ENCODE measurements at regions not wholly inside any gene's neighbourhood (a gene's known extent, or its start where the extent isn't known, plus 50 kb on each side); places are given as distances from the start of the nearest gene placed in this dataset.

- Histone ChIP-seq H3K79me2 (ENCODE audit: control insufficient read depth in 1 of 2, insufficient read depth in 2 of 2, low read length in 2 of 2) (no peaks in the 10 kb centered on the region), H2BK15ac (ENCODE audit: low read length) (no peak overlapping the region), H3K9me3 (ENCODE audit: insufficient read depth in 2 of 2, low read depth in 1 of 2, low read length in 1 of 2) (no peaks in the 10 kb centered on the region), H4K8ac (ENCODE audit: extremely low read depth, insufficient read depth, low read length) (no peak overlapping the region), H3K27ac (ENCODE audit: low read depth, low read length) (no peak overlapping the region), H3K4ac (replicated peaks; ENCODE audit: insufficient read length, low read depth, low read length) (no peak overlapping the region), H3K79me1 (ENCODE audit: low read depth, low read length) (no peaks in the 10 kb centered on the region), H2AFZ (ENCODE audit: low read length) (no peak overlapping the region), H3K23me2 (ENCODE audit: low read depth, low read length) (no peaks in the 10 kb centered on the region), H3K4me3 (ENCODE audit: extremely low read depth in 1 of 4, insufficient read depth in 2 of 4, low read depth in 3 of 4, low read length in 4 of 4) (no peak overlapping the region), H4K91ac (replicated peaks; ENCODE audit: insufficient read length, low read length) (no peak overlapping the region), H3K4me2 (ENCODE audit: insufficient read depth in 1 of 2, low read depth in 2 of 2, low read length in 2 of 2) (no peak overlapping the region), H2BK5ac (ENCODE audit: low read depth, low read length) (no peak overlapping the region), H3K14ac (ENCODE audit: insufficient read length) (no peak overlapping the region), H2BK20ac (ENCODE audit: low read length) (no peak overlapping the region), H3K4me1 (replicated peaks in 1 of 4; ENCODE audit: control insufficient read depth in 3 of 4, insufficient read depth in 4 of 4, low read length in 3 of 4) (no peaks in the 10 kb centered on the region), H3K27me3 (replicated peaks in 1 of 4; ENCODE audit: control insufficient read depth in 3 of 4, extremely low read depth in 1 of 4, insufficient read depth in 3 of 4, low read length in 3 of 4) (no peaks in the 10 kb centered on the region), H2AK5ac (ENCODE audit: low read depth, low read length) (no peak overlapping the region), H4K5ac (ENCODE audit: insufficient read length, low read depth, low read length) (no peak overlapping the region), H3K36me3 (ENCODE audit: control insufficient read depth in 2 of 4, insufficient read depth in 4 of 4, low read length in 3 of 4) (no peaks in the 10 kb centered on the region), H3K9ac (replicated peaks in 1 of 4; ENCODE audit: extremely low read depth in 1 of 4, low read depth in 3 of 4, low read length in 3 of 4) (no peak overlapping the region), H2BK12ac (ENCODE audit: low read depth, low read length) (no peak overlapping the region), H3K23ac (ENCODE audit: insufficient read length) (no peak overlapping the region), H4K20me1 (replicated peaks in 1 of 2; ENCODE audit: control insufficient read depth in 1 of 2, insufficient read depth in 2 of 2, low read length in 2 of 2) (no peaks in the 10 kb centered on the region), H2BK120ac (replicated peaks; ENCODE audit: low read depth, low read length) (no peak overlapping the region), H3K18ac (ENCODE audit: extremely low read depth, low read length) (no peak overlapping the region), H3K56ac (replicated peaks; ENCODE audit: insufficient read length, low read depth, low read length) (no peak overlapping the region)
- FAIRE-seq: no peak
- ChIA-PET CTCF (ENCODE audit: partially characterized antibody) (interaction anchor here (0.7 to 1.1 kb wide), 2 partner anchors 8 to 36 kb away, joined by 3 read pairs; no protein-coding TSS in a partner anchor), POLR2A (ENCODE audit: partially characterized antibody) (no interaction called here)
- DNase-seq (ENCODE audit: low read depth in 1 of 2, low spot score in 2 of 2): no peak
- WGBS, 2 experiments (ENCODE audit: extremely low coverage in 1 of 2, insufficient coverage in 1 of 2, insufficient read length in 1 of 2, insufficient replicate concordance in 2 of 2, low coverage in 1 of 2, low lambda C conversion rate in 2 of 2, missing lambda C conversion rate in 1 of 2): 81% methylated on average over 1 of the region's 1 CpG; no CpG with 5 or more reads in 1 of the 2 experiments
- TF ChIP-seq, protein P1, sequence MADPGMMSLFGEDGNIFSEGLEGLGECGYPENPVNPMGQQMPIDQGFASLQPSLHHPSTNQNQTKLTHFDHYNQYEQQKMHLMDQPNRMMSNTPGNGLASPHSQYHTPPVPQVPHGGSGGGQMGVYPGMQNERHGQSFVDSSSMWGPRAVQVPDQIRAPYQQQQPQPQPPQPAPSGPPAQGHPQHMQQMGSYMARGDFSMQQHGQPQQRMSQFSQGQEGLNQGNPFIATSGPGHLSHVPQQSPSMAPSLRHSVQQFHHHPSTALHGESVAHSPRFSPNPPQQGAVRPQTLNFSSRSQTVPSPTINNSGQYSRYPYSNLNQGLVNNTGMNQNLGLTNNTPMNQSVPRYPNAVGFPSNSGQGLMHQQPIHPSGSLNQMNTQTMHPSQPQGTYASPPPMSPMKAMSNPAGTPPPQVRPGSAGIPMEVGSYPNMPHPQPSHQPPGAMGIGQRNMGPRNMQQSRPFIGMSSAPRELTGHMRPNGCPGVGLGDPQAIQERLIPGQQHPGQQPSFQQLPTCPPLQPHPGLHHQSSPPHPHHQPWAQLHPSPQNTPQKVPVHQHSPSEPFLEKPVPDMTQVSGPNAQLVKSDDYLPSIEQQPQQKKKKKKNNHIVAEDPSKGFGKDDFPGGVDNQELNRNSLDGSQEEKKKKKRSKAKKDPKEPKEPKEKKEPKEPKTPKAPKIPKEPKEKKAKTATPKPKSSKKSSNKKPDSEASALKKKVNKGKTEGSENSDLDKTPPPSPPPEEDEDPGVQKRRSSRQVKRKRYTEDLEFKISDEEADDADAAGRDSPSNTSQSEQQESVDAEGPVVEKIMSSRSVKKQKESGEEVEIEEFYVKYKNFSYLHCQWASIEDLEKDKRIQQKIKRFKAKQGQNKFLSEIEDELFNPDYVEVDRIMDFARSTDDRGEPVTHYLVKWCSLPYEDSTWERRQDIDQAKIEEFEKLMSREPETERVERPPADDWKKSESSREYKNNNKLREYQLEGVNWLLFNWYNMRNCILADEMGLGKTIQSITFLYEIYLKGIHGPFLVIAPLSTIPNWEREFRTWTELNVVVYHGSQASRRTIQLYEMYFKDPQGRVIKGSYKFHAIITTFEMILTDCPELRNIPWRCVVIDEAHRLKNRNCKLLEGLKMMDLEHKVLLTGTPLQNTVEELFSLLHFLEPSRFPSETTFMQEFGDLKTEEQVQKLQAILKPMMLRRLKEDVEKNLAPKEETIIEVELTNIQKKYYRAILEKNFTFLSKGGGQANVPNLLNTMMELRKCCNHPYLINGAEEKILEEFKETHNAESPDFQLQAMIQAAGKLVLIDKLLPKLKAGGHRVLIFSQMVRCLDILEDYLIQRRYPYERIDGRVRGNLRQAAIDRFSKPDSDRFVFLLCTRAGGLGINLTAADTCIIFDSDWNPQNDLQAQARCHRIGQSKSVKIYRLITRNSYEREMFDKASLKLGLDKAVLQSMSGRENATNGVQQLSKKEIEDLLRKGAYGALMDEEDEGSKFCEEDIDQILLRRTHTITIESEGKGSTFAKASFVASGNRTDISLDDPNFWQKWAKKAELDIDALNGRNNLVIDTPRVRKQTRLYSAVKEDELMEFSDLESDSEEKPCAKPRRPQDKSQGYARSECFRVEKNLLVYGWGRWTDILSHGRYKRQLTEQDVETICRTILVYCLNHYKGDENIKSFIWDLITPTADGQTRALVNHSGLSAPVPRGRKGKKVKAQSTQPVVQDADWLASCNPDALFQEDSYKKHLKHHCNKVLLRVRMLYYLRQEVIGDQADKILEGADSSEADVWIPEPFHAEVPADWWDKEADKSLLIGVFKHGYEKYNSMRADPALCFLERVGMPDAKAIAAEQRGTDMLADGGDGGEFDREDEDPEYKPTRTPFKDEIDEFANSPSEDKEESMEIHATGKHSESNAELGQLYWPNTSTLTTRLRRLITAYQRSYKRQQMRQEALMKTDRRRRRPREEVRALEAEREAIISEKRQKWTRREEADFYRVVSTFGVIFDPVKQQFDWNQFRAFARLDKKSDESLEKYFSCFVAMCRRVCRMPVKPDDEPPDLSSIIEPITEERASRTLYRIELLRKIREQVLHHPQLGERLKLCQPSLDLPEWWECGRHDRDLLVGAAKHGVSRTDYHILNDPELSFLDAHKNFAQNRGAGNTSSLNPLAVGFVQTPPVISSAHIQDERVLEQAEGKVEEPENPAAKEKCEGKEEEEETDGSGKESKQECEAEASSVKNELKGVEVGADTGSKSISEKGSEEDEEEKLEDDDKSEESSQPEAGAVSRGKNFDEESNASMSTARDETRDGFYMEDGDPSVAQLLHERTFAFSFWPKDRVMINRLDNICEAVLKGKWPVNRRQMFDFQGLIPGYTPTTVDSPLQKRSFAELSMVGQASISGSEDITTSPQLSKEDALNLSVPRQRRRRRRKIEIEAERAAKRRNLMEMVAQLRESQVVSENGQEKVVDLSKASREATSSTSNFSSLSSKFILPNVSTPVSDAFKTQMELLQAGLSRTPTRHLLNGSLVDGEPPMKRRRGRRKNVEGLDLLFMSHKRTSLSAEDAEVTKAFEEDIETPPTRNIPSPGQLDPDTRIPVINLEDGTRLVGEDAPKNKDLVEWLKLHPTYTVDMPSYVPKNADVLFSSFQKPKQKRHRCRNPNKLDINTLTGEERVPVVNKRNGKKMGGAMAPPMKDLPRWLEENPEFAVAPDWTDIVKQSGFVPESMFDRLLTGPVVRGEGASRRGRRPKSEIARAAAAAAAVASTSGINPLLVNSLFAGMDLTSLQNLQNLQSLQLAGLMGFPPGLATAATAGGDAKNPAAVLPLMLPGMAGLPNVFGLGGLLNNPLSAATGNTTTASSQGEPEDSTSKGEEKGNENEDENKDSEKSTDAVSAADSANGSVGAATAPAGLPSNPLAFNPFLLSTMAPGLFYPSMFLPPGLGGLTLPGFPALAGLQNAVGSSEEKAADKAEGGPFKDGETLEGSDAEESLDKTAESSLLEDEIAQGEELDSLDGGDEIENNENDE (IDR thresholded peaks at IDR 0.05; ENCODE audit: insufficient replicate concordance, low read length): no peak
Measured at GRCh38 chr5:27129926-27130325, 91.5 kb upstream of the CDH9 start.

Data from H1 (cell line).